KMS-11 (cell line): ENCODE measurements at regions not wholly inside any gene's neighbourhood (a gene's known extent, or its start where the extent isn't known, plus 50 kb on each side); places are given as distances from the start of the nearest gene placed in this dataset.

Experiments used
- H2AFZ ChIP-seq: fragments of 200-600 bp; sonication (generic); 2 replicates; pipeline ENCODE4 v1.6.1; 2016; ENCODE audit warnings: antibody characterized with exemption, mixed run types, low read depth
- H3K27ac ChIP-seq: fragments of 200-600 bp; sonication (generic); 2 replicates; pipeline ENCODE4 v1.6.1; 2016; ENCODE audit warnings: mild to moderate bottlenecking, mixed run types
- H3K27me3 ChIP-seq: fragments of 200-600 bp; sonication (generic); 2 replicates; pipeline ENCODE4 v1.6.1; 2017; ENCODE audit warnings: mild to moderate bottlenecking, low read depth, mixed run types, moderate library complexity; ENCODE audit not compliant: insufficient read depth
- H3K36me3 ChIP-seq: fragments of 200-600 bp; sonication (generic); 2 replicates; pipeline ENCODE4 v1.6.1; 2017; ENCODE audit warnings: mild to moderate bottlenecking, mixed run types; ENCODE audit not compliant: insufficient read depth
- H3K4me1 ChIP-seq: fragments of 200-600 bp; sonication (generic); 2 replicates; pipeline ENCODE4 v1.6.1; 2016; ENCODE audit warnings: mild to moderate bottlenecking, low read depth, mixed run types; ENCODE audit not compliant: poor library complexity, severe bottlenecking
- H3K4me2 ChIP-seq: fragments of 200-600 bp; sonication (generic); 2 replicates; pipeline ENCODE4 v1.7.0; 2016; ENCODE audit warnings: mild to moderate bottlenecking, mixed run types
- H3K4me3 ChIP-seq: fragments of 200-600 bp; sonication (generic); IDR thresholded peaks from 2 replicates; pipeline ENCODE4 v1.6.1; 2017; ENCODE audit warnings: low read depth, low read length, mixed read lengths; ENCODE audit not compliant: insufficient read depth
- H3K79me2 ChIP-seq: fragments of 200-600 bp; sonication (generic); 2 replicates; pipeline ENCODE4 v1.6.1; 2016; ENCODE audit warnings: low read depth, mixed run types; ENCODE audit not compliant: insufficient read depth
- H3K9ac ChIP-seq: fragments of 200-600 bp; sonication (generic); 2 replicates; pipeline ENCODE4 v1.6.1; 2016; ENCODE audit warnings: mild to moderate bottlenecking, mixed run types
- H4K20me1 ChIP-seq: fragments of 200-600 bp; sonication (generic); 2 replicates; pipeline ENCODE4 v1.6.1; 2016; ENCODE audit warnings: mild to moderate bottlenecking, mixed run types; ENCODE audit not compliant: insufficient read depth
- TF ChIP-seq, protein P1 (sequence below): fragments of 200-600 bp; sonication (generic); conservative IDR thresholded peaks from 2 replicates; pipeline ENCODE4 v1.6.1; 2017; ENCODE audit warnings: low read depth, mild to moderate bottlenecking, antibody characterized with exemption, low read length, moderate library complexity, mixed read lengths

DNA sequence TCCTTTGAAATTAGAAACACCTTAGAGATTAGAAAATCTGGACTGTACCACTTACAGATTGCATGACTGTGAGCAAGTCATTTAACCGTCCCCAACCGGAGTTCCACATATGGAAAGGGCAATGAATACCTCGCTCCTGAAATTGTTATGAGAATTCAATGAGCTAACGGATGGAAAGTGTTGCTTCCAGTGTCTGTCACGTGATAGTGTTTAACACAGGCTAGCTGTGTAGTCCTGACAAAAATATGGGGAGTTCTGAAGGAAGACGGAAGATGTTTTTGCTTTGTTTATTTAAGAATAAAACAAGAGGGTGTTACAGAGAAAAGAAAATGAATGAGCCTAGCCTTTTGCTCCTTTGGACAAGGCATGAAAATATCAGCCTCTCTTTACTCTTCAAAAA is 150.7 kb upstream of the SEMA6D start:
- Histone ChIP-seq H3K27ac (no peak overlapping the region), H4K20me1 (no peaks in the 10 kb centered on the region), H3K9ac (no peak overlapping the region), H3K27me3 (no peaks in the 10 kb centered on the region), H3K4me1 (no peaks in the 10 kb centered on the region), H3K79me2 (no peaks in the 10 kb centered on the region), H2AFZ (no peak overlapping the region), H3K4me2 (no peak overlapping the region), H3K4me3 (no peak overlapping the region), H3K36me3 (no peaks in the 10 kb centered on the region)
- TF ChIP-seq, protein P1, sequence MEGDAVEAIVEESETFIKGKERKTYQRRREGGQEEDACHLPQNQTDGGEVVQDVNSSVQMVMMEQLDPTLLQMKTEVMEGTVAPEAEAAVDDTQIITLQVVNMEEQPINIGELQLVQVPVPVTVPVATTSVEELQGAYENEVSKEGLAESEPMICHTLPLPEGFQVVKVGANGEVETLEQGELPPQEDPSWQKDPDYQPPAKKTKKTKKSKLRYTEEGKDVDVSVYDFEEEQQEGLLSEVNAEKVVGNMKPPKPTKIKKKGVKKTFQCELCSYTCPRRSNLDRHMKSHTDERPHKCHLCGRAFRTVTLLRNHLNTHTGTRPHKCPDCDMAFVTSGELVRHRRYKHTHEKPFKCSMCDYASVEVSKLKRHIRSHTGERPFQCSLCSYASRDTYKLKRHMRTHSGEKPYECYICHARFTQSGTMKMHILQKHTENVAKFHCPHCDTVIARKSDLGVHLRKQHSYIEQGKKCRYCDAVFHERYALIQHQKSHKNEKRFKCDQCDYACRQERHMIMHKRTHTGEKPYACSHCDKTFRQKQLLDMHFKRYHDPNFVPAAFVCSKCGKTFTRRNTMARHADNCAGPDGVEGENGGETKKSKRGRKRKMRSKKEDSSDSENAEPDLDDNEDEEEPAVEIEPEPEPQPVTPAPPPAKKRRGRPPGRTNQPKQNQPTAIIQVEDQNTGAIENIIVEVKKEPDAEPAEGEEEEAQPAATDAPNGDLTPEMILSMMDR: no peak

DNA sequence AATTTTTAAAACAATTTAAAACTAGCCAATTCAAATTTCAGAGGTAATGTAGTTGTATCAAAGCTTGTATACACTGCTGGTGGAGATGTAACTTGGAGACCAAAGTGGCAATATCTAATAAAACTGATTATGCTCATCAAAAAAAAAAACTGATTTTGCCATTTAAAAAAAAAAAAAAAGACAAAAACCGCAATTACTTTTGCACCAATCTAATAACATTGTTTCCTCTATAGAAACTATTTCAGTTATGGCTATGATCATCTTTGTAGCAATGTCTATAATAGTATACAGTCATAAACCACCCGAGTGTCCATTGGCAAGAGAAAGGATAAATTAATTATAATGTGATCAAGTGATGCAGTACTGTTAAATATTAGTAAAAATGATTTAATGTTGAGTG is 149.3 kb upstream of the SEMA6D start:
- Histone ChIP-seq H3K27ac (no peak overlapping the region), H3K36me3 (no peaks in the 10 kb centered on the region), H3K79me2 (no peaks in the 10 kb centered on the region), H3K4me3 (no peak overlapping the region), H3K4me1 (no peaks in the 10 kb centered on the region), H3K9ac (no peak overlapping the region), H3K4me2 (no peak overlapping the region), H3K27me3 (no peaks in the 10 kb centered on the region), H4K20me1 (no peaks in the 10 kb centered on the region), H2AFZ (no peak overlapping the region)
- TF ChIP-seq, protein P1: no peak

DNA sequence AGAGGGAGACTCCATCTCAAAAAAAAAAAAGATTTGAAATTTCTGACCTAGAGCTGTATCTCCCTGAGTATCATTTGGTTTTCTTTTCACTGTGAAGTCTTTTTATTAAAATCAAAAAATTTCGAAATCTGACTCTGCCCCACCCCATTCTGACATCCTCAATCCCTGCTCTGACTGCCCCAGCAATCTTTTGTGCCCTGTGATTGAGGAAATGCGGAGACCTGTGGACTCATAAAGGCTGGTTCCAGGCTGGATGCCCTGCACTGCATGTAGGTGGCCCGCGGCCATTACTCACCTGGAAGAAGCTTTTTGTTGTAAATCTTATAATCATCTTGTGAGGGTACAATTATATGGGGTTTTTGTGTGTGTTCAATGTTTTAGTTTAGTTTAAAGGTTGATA is 147.3 kb upstream of the SEMA6D start:
- no peaks in the 10 kb centered on the region for H4K20me1 ChIP-seq
- peaks cover 15% of the 10 kb centered on the region for H3K4me1 ChIP-seq
- no peak overlapping the region for H3K27ac ChIP-seq
- no peak overlapping the region for H3K4me2 ChIP-seq
- H3K36me3 ChIP-seq: no peaks in the 10 kb centered on the region
- no peaks in the 10 kb centered on the region for H3K79me2 ChIP-seq
- no peak overlapping the region for H3K4me3 ChIP-seq
- H3K9ac ChIP-seq: no peak overlapping the region
- H3K27me3 ChIP-seq: no peaks in the 10 kb centered on the region
- TF ChIP-seq, protein P1: no peak
- no peak overlapping the region for H2AFZ ChIP-seq

DNA sequence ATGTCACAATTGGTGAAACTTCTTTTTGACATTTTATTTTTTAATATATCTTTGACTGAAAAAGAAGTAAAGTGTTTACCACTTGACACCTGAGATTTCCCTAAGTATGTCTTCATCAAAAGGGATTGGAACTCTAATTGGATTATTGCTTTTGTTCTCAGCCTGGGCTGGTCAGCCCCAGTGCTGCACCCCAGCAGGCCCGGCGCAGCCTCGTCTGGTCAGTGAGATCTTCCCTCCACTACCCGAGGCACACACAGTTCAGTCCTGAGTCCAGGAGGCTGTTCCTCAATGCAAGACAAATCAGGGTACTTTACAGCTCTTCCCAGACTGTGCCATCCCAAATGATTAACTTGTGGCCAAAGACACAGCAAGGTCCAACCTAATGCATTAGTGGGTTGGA is 146.9 kb upstream of the SEMA6D start:
- no peaks in the 10 kb centered on the region for H3K27me3 ChIP-seq
- H3K4me2 ChIP-seq: no peak overlapping the region
- H3K27ac ChIP-seq: no peak overlapping the region
- no peaks in the 10 kb centered on the region for H3K36me3 ChIP-seq
- no peaks in the 10 kb centered on the region for H4K20me1 ChIP-seq
- TF ChIP-seq, protein P1: no peak
- peaks cover 19% of the 10 kb centered on the region for H3K4me1 ChIP-seq
- H2AFZ ChIP-seq: no peak overlapping the region
- no peak overlapping the region for H3K4me3 ChIP-seq
- H3K79me2 ChIP-seq: no peaks in the 10 kb centered on the region
- no peak overlapping the region for H3K9ac ChIP-seq
